ENCODE measurements at regions not wholly inside any gene's neighbourhood (a gene's known extent, or its start where the extent isn't known, plus 50 kb on each side); places are given as distances from the start of the nearest gene placed in this dataset.

- Histone ChIP-seq H3K27me3 (ENCODE audit: insufficient read depth, low read length, poor library complexity, severe bottlenecking) (no peaks in the 10 kb centered on the region), H3K9ac (ENCODE audit: low read depth, low read length, poor library complexity, severe bottlenecking) (no peak overlapping the region), H2AFZ (ENCODE audit: low read length) (no peak overlapping the region), H3K9me3 (ENCODE audit: insufficient read depth, low read depth, low read length) (no peaks in the 10 kb centered on the region), H3F3A (ENCODE audit: low read depth) (no peaks in the 10 kb centered on the region), H3K9me2 (replicated peaks; ENCODE audit: low read depth, low read length) (no peaks in the 10 kb centered on the region), H3K4me2 (ENCODE audit: low read depth, low read length, poor library complexity, severe bottlenecking) (no peak overlapping the region), H3K79me2 (ENCODE audit: insufficient read depth, low read length) (no peaks in the 10 kb centered on the region), H4K20me1 (ENCODE audit: insufficient read depth, low read length, poor library complexity, severe bottlenecking) (no peaks in the 10 kb centered on the region), H3K36me3 (ENCODE audit: insufficient read depth, low read length) (no peaks in the 10 kb centered on the region), H3K4me3 (ENCODE audit: low read length, poor library complexity, severe bottlenecking) (no peak overlapping the region), H3K4me1 (ENCODE audit: insufficient read depth, low read length, poor library complexity, severe bottlenecking) (no peaks in the 10 kb centered on the region)
- TF ChIP-seq EZH2phosphoT487 (IDR thresholded peaks at IDR 0.05; ENCODE audit: borderline replicate concordance): no peak
- TF ChIP-seq CTCF (conservative IDR thresholded peaks at IDR 0.05; ENCODE audit: low read length): no peak
These were observed 150.3 kb upstream of the MCTP2 start for GRCh38 chr15:94080989-94081605.

GRCh38 chr15:94080416-94080815 is 150.9 kb upstream of the MCTP2 start:
- no peaks in the 10 kb centered on the region for H3K9me3 ChIP-seq (ENCODE audit: insufficient read depth, low read depth, low read length)
- H3K4me2 ChIP-seq (ENCODE audit: low read depth, low read length, poor library complexity, severe bottlenecking): no peak overlapping the region
- no peaks in the 10 kb centered on the region for H3K79me2 ChIP-seq (ENCODE audit: insufficient read depth, low read length)
- H3K36me3 ChIP-seq (ENCODE audit: insufficient read depth, low read length): no peaks in the 10 kb centered on the region
- no peaks in the 10 kb centered on the region for H3K4me1 ChIP-seq (ENCODE audit: insufficient read depth, low read length, poor library complexity, severe bottlenecking)
- no peaks in the 10 kb centered on the region for H3F3A ChIP-seq (ENCODE audit: low read depth)
- no peaks in the 10 kb centered on the region for H4K20me1 ChIP-seq (ENCODE audit: insufficient read depth, low read length, poor library complexity, severe bottlenecking)
- no peak overlapping the region for H3K4me3 ChIP-seq (ENCODE audit: low read length, poor library complexity, severe bottlenecking)
- H3K9ac ChIP-seq (ENCODE audit: low read depth, low read length, poor library complexity, severe bottlenecking): no peak overlapping the region
- no peak overlapping the region for H2AFZ ChIP-seq (ENCODE audit: low read length)
- H3K9me2 ChIP-seq (replicated peaks; ENCODE audit: low read depth, low read length): no peaks in the 10 kb centered on the region
- no peaks in the 10 kb centered on the region for H3K27me3 ChIP-seq (ENCODE audit: insufficient read depth, low read length, poor library complexity, severe bottlenecking)
- no peak for TF ChIP-seq EZH2phosphoT487 (IDR thresholded peaks at IDR 0.05; ENCODE audit: borderline replicate concordance)
- TF ChIP-seq CTCF (conservative IDR thresholded peaks at IDR 0.05; ENCODE audit: low read length): no peak

- Histone ChIP-seq H3K4me3 (ENCODE audit: low read length, poor library complexity, severe bottlenecking) (no peak overlapping the region), H3K9me3 (ENCODE audit: insufficient read depth, low read depth, low read length) (no peaks in the 10 kb centered on the region), H3K79me2 (ENCODE audit: insufficient read depth, low read length) (no peaks in the 10 kb centered on the region), H3K4me1 (ENCODE audit: insufficient read depth, low read length, poor library complexity, severe bottlenecking) (no peaks in the 10 kb centered on the region), H3K9me2 (replicated peaks; ENCODE audit: low read depth, low read length) (no peaks in the 10 kb centered on the region), H3K9ac (ENCODE audit: low read depth, low read length, poor library complexity, severe bottlenecking) (no peak overlapping the region), H3K36me3 (ENCODE audit: insufficient read depth, low read length) (no peaks in the 10 kb centered on the region), H4K20me1 (ENCODE audit: insufficient read depth, low read length, poor library complexity, severe bottlenecking) (no peaks in the 10 kb centered on the region), H3K4me2 (ENCODE audit: low read depth, low read length, poor library complexity, severe bottlenecking) (no peak overlapping the region), H2AFZ (ENCODE audit: low read length) (no peak overlapping the region), H3F3A (ENCODE audit: low read depth) (no peaks in the 10 kb centered on the region), H3K27me3 (ENCODE audit: insufficient read depth, low read length, poor library complexity, severe bottlenecking) (no peaks in the 10 kb centered on the region)
- TF ChIP-seq EZH2phosphoT487 (IDR thresholded peaks at IDR 0.05; ENCODE audit: borderline replicate concordance) (no peak), CTCF (conservative IDR thresholded peaks at IDR 0.05; ENCODE audit: low read length) (no peak)
These were observed 151.4 kb upstream of the MCTP2 start for GRCh38 chr15:94079968-94080367.

All from Loucy (cell line).